ENCODE measurements at regions not wholly inside any gene's neighbourhood (a gene's known extent, or its start where the extent isn't known, plus 50 kb on each side); places are given as distances from the start of the nearest gene placed in this dataset.

DNA sequence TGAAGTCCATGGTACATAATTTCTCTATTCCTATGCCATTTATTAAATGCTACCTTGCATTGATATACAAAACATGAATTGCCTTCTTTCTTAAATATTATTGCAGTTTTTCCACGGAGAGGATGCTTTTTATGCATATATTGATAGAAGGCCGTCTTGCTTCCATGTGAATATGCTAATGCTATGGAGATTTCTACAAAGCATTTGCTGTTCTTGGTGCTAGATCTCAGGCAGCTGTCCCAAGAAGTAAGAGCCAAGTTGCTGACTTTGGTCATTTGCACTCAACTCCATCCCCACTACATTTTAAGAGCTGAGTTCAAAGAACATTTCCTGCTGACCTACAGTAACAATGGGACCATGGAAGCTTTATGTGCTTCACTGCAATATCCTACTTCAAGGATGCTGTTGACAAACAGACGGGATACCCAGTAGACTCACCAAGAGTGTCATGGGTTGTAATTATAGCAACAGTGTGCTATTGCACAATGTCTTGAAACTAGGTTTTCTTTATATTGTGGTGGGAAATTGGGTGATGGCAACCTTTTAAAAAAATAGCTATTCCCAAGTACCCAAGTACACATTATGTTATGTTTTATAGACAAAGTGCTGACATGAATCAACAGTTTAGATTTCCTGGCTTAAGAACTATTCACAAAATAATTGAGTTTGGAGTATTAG lies 1172.4 kb upstream of the PIK3C3 start:
- TF ChIP-seq FOXK2 (IDR thresholded peaks at IDR 0.05) (no peak), CBX5 (IDR thresholded peaks at IDR 0.05; ENCODE audit: low read depth) (no peak), MXI1 (IDR thresholded peaks at IDR 0.05; ENCODE audit: low read depth, low read length) (no peak), HCFC1 (IDR thresholded peaks at IDR 0.05; ENCODE audit: low read length) (no peak), GATAD2B (conservative IDR thresholded peaks at IDR 0.05; ENCODE audit: low read depth) (no peak), BRCA1 (IDR thresholded peaks at IDR 0.05; ENCODE audit: low read depth, low read length) (no peak), ATF7 (IDR thresholded peaks at IDR 0.05; ENCODE audit: low read depth) (no peak), RAD21 (IDR thresholded peaks at IDR 0.05; ENCODE audit: insufficient read depth, low read depth, low read length) (no peak), ETV6 (conservative IDR thresholded peaks at IDR 0.05 in 1 of 2, IDR thresholded peaks at IDR 0.05 in 1 of 2; ENCODE audit: borderline replicate concordance in 1 of 2, low read depth in 1 of 2) (no peak), SUZ12 (IDR thresholded peaks at IDR 0.05; ENCODE audit: unreplicated experiment) (no peak), JUND (IDR thresholded peaks at IDR 0.05; ENCODE audit: low read depth, low read length) (no peak)
- TF ChIP-seq, protein P1, sequence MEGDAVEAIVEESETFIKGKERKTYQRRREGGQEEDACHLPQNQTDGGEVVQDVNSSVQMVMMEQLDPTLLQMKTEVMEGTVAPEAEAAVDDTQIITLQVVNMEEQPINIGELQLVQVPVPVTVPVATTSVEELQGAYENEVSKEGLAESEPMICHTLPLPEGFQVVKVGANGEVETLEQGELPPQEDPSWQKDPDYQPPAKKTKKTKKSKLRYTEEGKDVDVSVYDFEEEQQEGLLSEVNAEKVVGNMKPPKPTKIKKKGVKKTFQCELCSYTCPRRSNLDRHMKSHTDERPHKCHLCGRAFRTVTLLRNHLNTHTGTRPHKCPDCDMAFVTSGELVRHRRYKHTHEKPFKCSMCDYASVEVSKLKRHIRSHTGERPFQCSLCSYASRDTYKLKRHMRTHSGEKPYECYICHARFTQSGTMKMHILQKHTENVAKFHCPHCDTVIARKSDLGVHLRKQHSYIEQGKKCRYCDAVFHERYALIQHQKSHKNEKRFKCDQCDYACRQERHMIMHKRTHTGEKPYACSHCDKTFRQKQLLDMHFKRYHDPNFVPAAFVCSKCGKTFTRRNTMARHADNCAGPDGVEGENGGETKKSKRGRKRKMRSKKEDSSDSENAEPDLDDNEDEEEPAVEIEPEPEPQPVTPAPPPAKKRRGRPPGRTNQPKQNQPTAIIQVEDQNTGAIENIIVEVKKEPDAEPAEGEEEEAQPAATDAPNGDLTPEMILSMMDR (IDR thresholded peaks at IDR 0.05 in 2 of 3, conservative IDR thresholded peaks at IDR 0.05 in 1 of 3; ENCODE audit: control insufficient read depth in 2 of 3, extremely low read depth in 1 of 3, insufficient read depth in 1 of 3, low read depth in 3 of 3, low read length in 3 of 3): no peak

Data from GM12878 (cell line).